ENCODE measurements at regions not wholly inside any gene's neighbourhood (a gene's known extent, or its start where the extent isn't known, plus 50 kb on each side); places are given as distances from the start of the nearest gene placed in this dataset.

GRCh38 chr10:25694206-25694933 is 239.7 kb upstream of the MYO3A start:
- TF ChIP-seq POLR2A (IDR thresholded peaks at IDR 0.05) (no peak), POLR2AphosphoS5 (IDR thresholded peaks at IDR 0.05) (no peak)

All from breast epithelium (tissue), 3 donors.